ENCODE measurements at regions not wholly inside any gene's neighbourhood (a gene's known extent, or its start where the extent isn't known, plus 50 kb on each side); places are given as distances from the start of the nearest gene placed in this dataset.
"Not testable (repeated sequence)": the region's sequence is repeated elsewhere in the genome, so short reads cannot be mapped to it uniquely, and the experiment has no call there.

DNA sequence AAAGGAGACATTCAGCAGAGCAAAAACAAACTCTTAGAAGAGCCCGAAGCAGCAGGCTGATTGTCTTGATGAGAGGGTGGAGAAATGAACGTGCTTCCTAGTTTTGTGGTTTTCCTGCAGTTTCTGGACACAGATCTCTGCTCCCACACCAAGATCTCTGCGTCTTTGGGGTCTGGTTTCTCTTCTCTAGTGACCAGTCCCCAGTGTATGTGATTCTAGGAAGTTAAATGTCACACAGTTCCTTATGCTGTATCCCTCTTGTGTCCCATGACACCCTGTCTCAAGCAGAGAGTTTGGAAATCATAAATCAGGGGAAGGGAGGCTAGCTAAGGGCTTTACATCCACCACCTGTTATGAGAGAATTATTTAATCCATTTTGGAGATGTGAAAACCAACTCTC, 55.4 kb upstream of the KLF14 start:
- DNase-seq (ENCODE audit: low read depth, low spot score), result no peak

DNA sequence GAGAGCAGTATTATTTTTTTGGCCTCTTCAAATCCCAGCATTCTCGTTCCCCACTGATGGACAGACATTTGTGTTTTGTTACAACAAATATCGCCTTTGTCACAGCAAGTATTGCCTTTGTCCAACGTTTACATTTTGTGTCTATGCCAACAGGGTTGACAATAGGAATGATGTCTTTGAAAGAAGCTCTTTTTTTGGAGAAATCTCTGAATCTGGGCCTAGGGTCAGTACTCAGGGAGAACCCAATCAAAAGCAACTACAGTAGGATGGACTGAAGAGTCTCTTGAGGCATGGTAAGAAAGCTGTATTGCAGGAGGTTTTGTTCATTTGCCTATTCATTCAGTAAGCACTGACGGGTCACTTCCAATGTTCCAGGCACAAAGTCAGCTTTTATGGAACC, 57.7 kb upstream of the KLF14 start:
- no peak for DNase-seq (ENCODE audit: low read depth, low spot score)

DNA sequence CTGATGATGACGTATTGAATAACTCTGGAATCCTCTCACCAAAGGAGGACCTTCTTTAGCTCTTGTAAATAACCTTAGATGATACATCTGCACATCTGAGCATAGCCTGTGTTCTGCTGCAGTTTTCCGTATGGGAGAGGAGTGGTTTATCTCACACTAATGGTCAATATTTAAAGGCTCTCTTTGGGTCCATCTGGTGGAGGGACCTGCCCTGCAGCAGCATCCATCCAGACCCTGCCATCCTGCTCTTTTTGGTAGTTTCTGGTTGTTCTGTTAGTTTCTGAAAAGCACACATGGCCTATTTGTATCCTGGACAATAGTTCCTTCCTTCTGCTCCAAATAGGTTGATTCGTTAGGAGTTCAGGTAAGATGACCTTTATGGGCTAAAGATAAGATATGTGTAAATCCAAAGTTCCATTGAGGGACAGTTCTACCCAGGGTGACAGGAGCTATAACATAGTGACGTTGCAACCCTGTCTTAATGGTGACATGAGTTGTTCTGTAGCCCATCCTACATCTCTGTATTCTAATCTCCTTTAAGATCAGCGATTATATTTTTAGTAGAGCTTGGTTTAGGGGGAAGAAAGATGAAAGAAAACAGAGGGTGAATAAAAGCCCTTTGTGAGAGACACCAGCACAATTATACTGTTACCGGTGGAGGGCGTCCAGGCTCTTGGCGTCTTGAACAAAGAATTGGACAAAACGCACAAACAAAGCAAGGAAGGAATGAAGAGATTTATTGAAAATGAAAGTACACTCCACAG, 60.0 kb upstream of the KLF14 start:
- no peak for DNase-seq (ENCODE audit: low read depth, low spot score)

DNA sequence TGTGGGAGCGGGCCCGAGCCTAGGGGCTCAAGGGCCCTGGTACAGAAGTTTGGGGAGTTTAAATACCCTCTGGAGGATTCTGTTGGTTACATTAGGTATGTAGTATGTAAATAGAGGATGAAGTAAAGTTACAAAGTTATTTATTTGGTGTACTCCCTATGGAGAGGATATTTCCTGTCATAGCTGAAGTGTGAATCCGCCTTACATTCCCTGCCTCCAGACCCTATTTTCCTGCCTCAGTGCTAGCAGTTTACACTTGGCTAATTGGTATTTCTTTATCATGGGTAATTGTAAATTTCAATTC, 60.6 kb upstream of the KLF14 start:
- no peak for DNase-seq (ENCODE audit: low read depth, low spot score)

DNA sequence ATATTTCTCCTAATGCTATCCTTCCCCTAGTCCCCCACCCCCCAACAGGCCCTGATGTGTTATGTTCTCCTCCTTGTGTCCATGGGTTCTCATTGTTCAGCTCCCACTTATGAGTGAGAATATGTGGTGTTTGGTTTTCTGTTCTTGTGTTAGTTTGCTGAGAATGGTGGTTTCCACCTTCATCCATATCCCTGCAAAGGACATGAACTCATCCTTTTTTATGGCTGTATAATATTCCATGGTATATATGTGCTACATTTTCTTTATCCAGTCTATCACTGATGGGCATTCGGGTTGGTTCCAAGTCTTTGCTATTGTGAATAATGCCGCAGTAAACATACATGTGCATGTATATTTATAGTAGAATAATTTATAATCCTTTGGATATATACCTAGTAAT, 62.4 kb upstream of the KLF14 start:
- DNase-seq (ENCODE audit: low read depth, low spot score), result not testable (repeated sequence)

DNA sequence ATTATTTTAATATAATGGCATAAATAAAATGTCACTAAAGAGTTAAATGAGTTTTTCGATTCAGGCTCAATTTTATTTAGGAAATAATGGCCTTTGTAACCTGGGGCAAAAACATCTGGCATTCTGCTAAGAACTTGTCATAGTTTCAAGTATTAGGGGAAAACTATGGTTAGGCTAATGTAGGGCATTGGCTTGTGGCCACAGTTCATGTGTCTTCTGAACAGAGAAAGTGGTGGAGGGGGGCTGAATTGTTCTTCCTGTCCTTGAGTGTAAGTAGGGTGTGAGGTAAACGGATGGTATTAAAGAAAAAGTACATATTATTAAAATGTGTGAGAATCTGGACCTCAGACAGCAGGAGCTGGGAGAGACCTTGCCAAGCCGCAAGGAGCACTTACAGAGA, 69.1 kb upstream of the KLF14 start:
- DNase-seq (ENCODE audit: low read depth, low spot score), result no peak

DNA sequence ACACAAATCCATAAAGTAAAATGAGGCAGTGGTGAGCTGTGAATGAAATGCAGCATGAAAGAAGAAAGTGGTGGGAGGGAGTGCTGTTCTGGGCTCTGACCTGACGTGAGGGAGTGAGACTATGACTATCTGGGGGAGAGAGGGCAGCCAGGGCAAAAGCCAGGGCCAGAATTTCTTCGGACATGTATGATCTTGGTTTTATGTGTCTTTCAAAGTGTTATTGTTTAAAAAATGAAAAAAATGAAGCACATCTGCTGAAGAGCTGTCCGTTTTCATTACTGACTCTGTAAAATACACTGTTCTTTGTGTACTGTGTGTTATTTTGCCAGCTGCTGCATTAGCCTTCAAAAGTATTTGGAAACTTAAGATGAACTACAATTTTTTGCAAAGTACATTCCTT, 70.2 kb upstream of the KLF14 start:
- no peak for DNase-seq (ENCODE audit: low read depth, low spot score)

DNA sequence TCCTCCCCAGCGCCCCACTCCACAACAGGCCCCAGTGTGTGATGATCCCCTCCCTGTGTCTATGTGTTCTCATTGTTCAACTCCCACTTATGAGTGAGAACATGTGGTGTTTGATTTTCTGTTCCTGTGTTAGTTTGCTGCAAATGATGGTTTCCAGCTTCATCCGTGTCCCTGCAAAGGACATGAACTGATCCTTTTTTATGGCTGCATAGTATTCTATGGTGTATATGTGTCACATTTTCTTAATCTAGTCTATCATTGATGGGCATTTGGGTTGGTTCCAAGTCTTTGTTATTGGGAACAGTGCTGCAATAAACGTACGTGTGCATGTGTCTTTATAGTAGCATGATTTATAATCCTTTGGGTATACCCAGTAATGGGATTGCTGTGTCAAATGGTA, 78.8 kb upstream of the KLF14 start:
- not testable (repeated sequence) for DNase-seq (ENCODE audit: low read depth, low spot score)

DNA sequence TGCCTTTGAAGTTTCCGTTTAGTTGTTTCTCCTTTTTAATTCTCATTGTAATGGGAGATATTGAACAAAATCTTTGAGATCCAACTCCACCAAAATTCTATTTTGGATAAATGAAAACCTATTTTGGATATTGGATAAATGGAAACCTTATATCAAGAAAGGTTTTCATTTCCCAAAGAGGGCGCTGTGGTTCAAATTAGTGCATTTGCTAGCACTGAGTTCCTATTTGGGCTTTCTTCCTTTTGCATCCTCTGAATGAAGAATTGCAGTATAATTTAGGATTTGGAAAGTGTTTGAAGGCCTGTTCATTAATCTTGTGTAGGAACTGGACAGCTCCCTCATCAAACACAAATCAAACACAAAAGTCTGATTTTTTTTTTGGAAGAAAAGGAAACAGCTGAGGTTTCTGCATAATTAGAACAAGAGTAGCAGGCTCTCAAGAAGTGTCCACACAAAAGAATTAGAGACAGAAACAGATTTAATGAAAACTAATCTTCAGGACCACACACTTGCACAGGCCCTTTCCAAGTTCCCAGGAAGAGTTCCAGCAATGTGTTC, 80.8 kb upstream of the KLF14 start:
- no peak for DNase-seq (ENCODE audit: low read depth, low spot score)

DNA sequence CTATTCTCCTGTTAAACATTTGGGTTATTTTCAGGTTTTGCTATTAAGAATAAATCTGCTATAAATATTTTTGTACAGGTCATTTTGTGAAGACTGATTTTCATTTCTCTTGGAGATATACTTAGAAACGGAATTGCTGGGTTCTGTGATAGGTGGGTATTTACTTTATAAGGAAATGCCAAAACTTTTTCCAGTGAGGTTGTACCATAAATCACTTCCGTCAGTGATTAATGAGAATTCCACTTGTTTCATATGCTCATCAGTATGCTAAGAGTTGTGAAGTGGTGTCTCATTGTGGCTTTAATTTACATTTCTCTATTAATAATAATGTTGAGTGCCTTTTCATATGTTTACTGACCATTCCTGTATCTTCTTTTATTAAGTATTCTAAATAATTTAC, 84.0 kb upstream of the KLF14 start:
- DNase-seq (ENCODE audit: low read depth, low spot score), result no peak

DNA sequence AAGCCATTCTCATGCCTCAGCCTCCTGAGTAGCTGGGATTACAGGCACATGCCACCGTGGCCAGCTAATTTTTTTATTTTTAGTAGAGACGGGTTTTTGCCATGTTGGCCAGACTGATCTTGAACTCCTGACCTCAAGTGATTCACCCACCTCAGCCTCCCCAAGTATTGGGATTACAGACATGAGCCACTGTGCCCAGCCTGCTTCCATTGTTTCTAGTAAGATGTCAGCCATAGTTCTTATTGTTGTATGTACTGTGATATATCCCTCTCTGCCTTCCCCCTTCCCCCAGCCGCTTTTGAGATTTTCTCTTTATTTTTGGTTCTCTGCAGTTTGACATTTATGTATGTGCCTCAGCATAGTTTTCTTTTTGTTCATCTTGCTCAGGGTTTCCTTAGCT, 87.9 kb upstream of the KLF14 start:
- DNase-seq (ENCODE audit: low read depth, low spot score), result no peak

DNA sequence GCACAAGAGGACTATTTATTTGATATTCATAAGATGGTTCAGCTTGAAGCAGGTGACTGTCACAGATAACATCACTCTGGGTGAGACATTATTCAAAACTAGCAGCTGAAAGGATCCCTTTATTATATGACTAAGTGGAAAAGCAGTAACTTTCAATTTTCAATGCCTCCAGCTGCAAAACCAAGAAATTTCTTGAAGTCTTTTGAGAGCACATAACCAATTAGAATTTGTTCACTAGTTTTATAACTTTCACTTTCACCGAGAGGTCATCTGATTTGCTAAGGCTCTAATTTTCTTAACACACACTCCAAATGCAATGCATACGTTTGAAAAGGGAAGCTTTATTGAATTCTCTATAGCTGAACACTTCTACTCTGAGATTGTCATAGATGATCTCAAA, 88.6 kb upstream of the KLF14 start:
- DNase-seq (ENCODE audit: low read depth, low spot score), result no peak

DNA sequence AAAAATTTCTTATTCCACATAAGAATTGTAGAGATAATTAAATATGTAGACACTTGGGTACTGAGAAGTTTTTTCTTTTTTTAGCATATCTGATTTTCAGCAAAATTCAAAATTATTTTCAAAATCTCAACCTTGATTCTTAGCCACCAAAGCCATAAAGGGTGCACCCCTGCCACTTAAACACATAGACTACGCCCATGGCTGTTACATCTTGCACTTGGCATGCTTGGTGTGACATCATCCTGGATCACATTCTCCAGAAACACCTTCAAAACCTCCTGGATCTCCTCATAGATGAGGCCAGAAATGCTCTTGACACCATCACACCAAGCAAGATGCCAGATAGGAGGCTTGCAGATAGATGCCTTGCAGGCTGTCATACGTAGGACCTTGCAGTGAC, 89.1 kb upstream of the KLF14 start:
- no peak for DNase-seq (ENCODE audit: low read depth, low spot score)

DNA sequence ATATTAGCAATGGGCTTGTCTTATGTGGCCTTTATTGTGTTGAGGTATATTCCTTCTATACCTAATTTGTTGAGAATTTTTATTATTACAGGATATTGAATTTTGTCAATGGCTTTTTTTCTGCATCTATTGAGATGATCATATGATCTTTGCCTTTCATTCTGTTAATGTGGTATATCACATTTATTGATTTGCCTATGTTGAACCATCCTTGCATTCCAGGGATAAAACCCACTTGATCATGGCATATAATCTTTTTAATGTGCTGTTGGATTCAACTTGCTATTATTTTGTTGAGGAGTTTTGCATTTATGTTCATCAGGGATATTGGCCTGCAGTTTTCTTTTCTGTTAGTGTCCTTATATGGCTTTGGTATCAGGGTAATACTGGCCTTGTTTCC, 91.8 kb upstream of the KLF14 start:
- DNase-seq (ENCODE audit: low read depth, low spot score), result no peak

DNA sequence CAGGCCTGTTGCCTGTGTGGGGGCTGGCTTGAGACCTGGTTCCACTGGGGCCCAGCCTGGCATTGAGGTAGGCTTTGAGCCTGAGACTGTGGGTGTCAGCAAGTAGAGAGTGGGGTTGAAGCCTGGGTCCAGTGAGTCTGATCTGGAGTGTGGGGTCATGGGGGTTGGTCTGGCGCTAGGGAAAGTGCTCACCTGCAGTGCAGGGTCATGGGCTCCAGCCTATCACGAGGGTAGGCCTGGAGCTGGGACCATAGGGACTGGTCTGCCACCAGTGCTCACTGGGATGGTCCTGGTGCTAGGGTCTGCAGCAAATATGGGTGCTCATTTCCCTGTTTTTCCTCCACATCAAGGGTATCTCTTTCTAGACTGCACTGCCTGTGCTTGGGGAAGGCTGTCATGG, 95.4 kb upstream of the KLF14 start:
- no peak for DNase-seq (ENCODE audit: low read depth, low spot score)

DNA sequence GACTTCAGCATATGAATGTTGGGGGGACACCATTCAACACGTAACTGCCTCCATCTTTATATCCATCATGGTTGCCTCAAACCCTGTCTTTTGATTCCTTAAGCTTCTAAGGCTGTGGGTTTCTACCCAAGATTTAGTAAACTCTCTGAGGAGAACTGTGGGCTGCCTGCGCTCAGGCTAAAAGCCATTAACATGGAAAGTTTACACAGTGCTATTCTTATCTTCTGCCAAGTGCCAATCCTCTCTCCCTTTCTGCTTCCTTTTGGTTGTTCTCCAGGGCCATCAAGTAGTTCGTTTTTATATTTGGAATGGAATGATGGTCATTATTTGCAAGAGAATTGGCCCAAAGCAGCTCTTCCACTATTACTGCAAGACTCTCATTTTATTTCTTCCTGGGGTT, 97.3 kb upstream of the KLF14 start:
- DNase-seq (ENCODE audit: low read depth, low spot score), result no peak

DNA sequence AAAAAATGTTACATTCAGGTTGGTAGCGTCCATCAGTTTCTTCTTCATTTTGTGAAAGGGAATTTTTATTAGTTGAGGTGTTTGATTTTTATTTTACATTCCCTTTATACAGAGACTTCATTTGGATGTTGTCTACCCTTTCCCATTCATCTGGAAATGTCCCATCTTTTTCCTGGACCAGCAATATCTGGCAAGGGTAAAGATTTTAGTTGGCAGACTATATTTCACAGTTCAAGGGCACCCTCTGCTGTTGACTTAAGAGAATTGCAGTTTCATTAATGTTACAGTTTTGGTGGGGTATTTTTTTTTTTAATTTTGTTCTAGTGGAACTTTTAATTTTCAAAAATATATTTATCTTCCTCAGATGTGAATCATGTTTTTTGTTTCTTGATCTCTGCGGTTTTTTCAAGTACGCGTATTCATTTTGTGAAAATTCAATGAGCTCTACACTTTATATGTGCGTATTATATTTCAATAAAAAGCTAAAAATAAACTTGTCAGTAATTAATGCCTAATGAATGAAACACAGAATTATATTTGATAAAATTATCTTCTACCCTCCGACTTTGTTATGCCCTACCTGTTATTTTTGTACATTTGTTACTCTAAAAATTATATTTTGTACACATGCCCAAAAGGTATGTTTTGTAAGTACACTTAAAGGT, 97.9 kb upstream of the KLF14 start:
- DNase-seq (ENCODE audit: low read depth, low spot score), result no peak

DNA sequence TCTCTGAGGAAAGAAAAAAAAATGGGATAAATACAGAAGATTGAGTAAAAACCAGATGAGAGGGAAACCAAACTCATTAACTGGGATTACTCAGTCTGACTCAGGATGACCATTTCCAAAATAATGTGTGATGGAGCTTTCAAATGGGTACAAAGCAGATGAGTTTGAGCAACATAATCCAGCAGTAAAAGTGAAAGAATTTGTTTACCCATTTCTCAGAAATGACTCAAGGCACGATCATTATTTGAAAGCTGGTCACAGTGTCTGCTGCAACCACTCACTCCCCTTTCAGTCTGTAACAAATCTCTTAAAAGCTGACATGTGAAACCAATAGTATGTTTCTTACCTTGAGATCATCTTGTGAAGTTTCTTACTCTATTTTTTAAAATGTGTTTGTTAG, 104.7 kb upstream of the KLF14 start:
- no peak for DNase-seq (ENCODE audit: low read depth, low spot score)

DNA sequence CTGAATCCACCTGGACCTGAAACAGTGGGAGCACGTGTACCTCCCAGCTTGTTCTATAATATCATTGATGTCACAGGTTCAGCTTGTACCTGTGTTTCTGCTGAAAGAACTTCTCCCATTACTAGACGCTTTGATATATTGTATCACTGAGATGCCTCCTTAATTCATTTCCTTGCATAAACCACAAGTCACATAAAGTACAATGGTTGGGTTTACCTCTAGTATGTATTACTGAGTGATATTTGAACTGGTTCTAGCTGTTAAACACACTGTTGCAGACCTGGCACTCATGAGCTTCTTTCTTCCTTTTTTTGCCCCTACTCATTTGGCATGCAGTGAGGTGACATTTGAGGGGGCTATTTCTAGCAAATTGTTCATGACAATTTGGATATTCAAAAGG, 106.6 kb upstream of the KLF14 start:
- no peak for DNase-seq (ENCODE audit: low read depth, low spot score)

DNA sequence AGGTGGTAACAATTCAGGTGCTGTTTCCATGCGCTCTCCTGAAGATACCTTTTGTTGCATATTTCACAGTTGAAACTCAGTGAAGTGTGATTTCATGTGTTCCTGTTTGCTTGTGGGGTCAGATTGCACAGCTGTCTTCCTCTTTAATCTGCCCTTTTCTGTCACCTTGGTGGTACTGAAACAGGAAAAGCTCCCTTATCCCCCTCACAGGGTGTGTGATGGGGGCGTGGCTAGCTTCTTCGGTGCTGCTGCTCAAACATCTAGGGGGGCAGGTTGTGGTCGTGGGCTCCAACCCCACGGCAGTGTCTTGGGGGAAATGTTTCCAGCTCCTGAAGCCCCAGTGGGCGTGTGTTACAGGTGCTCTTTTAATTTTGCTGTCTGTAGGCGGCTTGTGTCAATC, 107.4 kb upstream of the KLF14 start:
- no peak for DNase-seq (ENCODE audit: low read depth, low spot score)

DNA sequence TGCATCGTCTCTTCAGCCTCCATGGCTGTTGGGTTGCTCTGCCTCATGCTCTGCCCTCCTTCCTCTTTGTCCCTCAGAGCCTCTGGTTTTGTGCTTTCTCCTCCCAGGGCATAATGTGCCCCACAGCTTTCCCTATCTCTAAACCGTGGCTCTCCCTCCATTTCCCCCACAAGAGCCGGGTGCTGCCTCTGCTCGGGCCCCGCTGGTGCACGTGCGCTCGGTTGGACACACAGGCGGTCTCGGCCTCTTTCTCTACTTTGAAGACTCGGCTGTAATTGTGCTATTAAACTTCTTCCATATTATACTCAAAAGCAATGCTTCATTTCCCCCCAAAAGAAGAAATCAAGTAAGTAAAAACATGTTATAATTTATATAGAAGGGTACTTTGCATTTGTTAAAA, 109.7 kb upstream of the KLF14 start:
- DNase-seq (ENCODE audit: low read depth, low spot score), result no peak

DNA sequence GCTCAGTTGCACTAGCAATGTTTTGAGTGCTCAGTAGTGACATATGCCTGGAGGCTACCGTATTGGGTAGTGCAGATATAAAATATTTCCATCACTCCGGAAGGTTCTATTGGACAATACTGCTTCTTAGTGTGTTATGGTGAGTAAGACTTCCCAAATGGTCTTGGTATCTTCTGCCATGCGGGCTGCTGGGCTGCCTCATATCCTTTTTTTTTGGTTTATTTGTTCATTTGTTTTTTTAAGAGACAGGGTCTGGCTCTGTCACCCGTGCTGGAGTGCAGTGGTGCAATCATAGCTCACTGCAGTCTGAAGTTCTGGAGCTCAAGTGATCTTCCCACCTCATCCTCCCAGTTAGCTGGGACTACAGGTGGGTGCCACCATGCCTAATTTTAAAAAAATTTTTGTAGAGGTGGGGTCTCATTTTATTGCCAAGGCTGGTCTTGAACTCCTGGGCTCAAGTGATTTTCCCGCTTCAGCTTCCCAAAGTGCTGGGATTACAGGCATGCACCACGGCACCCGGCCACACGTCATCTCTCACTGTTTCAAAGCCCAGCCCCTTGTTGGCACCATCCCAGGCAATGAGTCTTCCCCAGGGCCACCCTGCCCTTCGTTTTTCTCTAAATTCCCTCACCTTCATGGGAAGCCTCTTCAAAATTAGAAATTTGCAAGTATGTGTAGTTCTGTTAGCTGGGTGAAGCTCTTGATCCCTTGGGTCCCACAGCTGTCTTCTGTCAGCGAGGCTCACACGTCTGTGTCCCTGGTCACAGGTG, 111.0 kb upstream of the KLF14 start:
- no peak for DNase-seq (ENCODE audit: low read depth, low spot score)

DNA sequence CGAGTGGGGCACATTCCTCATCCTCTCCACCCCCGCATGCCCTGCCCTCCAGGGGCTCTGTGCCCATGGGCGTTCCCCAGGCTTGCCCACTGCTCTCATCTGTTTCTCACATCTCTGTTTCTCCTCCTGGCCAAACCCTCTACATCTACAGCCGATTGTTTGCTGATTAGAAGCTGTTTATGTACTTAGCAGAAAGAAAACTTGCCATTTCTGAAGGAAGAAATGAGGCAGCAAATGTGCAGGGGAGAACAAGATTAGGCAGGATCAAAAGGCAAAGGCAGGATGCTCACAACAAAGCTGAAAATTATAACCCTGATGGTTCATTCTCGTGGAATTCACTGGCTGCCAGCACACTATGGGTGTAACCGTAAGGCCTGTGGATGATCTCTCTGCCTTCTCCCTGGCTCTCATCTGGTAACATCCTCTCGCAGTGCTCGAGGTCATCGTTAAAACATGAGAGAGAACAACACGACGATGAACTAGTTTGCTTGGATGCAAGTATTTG, 111.6 kb upstream of the KLF14 start:
- DNase-seq (ENCODE audit: low read depth, low spot score), result no peak

All from activated naive CD8-positive, alpha-beta T cell treated with anti-CD3 and anti-CD28 coated beads, Interleukin-2, amount 50 U/mL, for 16 hours (primary cell).